ENCODE measurements at regions not wholly inside any gene's neighbourhood (a gene's known extent, or its start where the extent isn't known, plus 50 kb on each side); places are given as distances from the start of the nearest gene placed in this dataset.

DNA sequence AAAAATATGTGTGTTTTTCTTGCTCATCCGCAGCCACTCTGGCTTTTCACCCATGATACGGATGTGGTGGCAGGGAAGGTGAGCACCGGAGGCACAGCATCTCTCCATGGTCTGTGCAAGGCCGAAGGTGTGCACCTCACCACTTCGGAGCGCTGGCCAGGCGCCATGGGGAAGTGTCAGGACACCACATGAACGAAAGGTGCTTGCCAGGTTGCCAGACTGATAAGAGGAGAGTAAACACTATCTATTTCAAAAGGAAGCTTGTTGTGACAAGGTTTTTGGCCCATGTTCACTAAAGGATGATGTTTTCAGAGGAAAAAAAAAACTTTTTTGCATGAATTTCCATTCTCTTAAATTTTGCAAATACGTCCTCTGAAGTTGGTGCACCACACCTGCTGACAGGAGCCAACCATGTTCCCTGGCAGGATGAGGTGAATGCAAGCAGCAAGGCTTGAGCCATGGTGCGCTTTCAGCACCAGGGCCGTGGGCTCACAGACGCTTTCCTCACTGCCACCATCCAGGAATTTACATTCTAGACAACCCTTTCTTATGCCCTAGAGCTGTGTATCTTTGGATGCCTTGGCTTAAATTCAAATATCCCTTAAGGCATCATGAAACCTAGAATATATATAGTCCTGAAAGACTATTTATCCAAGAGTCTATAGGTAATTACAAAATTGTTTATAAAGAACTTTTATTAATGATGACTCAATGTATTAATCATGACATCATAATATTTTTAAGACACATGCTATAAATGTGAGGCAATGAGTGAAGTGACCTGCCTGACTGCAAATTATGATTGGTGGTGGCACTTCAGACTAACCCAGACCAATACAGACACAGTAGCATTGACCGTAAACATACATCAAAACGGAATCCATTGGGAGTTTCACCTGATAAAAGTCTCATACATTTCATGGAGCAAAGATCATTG, 234.5 kb downstream of the TFAP2A start:
- TF ChIP-seq, protein P1, sequence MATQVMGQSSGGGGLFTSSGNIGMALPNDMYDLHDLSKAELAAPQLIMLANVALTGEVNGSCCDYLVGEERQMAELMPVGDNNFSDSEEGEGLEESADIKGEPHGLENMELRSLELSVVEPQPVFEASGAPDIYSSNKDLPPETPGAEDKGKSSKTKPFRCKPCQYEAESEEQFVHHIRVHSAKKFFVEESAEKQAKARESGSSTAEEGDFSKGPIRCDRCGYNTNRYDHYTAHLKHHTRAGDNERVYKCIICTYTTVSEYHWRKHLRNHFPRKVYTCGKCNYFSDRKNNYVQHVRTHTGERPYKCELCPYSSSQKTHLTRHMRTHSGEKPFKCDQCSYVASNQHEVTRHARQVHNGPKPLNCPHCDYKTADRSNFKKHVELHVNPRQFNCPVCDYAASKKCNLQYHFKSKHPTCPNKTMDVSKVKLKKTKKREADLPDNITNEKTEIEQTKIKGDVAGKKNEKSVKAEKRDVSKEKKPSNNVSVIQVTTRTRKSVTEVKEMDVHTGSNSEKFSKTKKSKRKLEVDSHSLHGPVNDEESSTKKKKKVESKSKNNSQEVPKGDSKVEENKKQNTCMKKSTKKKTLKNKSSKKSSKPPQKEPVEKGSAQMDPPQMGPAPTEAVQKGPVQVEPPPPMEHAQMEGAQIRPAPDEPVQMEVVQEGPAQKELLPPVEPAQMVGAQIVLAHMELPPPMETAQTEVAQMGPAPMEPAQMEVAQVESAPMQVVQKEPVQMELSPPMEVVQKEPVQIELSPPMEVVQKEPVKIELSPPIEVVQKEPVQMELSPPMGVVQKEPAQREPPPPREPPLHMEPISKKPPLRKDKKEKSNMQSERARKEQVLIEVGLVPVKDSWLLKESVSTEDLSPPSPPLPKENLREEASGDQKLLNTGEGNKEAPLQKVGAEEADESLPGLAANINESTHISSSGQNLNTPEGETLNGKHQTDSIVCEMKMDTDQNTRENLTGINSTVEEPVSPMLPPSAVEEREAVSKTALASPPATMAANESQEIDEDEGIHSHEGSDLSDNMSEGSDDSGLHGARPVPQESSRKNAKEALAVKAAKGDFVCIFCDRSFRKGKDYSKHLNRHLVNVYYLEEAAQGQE (IDR thresholded peaks at IDR 0.05; ENCODE audit: low read depth) = no peak
- no peak for TF ChIP-seq CREB1 (IDR thresholded peaks at IDR 0.05; ENCODE audit: low read depth)
- TF ChIP-seq MAX (IDR thresholded peaks at IDR 0.05) = no peak
- TF ChIP-seq, protein P2, sequence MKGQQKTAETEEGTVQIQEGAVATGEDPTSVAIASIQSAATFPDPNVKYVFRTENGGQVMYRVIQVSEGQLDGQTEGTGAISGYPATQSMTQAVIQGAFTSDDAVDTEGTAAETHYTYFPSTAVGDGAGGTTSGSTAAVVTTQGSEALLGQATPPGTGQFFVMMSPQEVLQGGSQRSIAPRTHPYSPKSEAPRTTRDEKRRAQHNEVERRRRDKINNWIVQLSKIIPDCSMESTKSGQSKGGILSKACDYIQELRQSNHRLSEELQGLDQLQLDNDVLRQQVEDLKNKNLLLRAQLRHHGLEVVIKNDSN (IDR thresholded peaks at IDR 0.05) = no peak
- no peak for TF ChIP-seq EGR1 (IDR thresholded peaks at IDR 0.05)
- TF ChIP-seq EP300 (IDR thresholded peaks at IDR 0.05; ENCODE audit: borderline replicate concordance) = no peak
- no peak for TF ChIP-seq TAF1 (IDR thresholded peaks at IDR 0.05; ENCODE audit: low read depth)
- TF ChIP-seq RAD21 (IDR thresholded peaks at IDR 0.05; ENCODE audit: low read depth) = no peak

Measured in Ishikawa (cell line).